Loucy (cell line): ENCODE measurements at regions not wholly inside any gene's neighbourhood (a gene's known extent, or its start where the extent isn't known, plus 50 kb on each side); places are given as distances from the start of the nearest gene placed in this dataset.

Source experiments
- CTCF ChIP-seq: fragments of 200-600 bp; sonication (generic); conservative IDR thresholded peaks from 2 replicates; pipeline ENCODE4 v1.5.1; 2014; ENCODE audit warnings: mild to moderate bottlenecking, antibody characterized with exemption, low read length
- EZH2phosphoT487 ChIP-seq: fragments of 200-600 bp; IDR thresholded peaks from 2 replicates; pipeline ENCODE4 v1.6.1; 2018; ENCODE audit warnings: antibody characterized with exemption, mild to moderate bottlenecking, moderate library complexity, borderline replicate concordance

GRCh38 chr4:180437601-180438000, 1805.6 kb upstream of the TENM3 start:
- TF ChIP-seq EZH2phosphoT487, result no peak
- no peak for TF ChIP-seq CTCF
